GM03348 (cell line): ENCODE measurements at regions not wholly inside any gene's neighbourhood (a gene's known extent, or its start where the extent isn't known, plus 50 kb on each side); places are given as distances from the start of the nearest gene placed in this dataset.
"Not testable (repeated sequence)": the region's sequence is repeated elsewhere in the genome, so short reads cannot be mapped to it uniquely, and the experiment has no call there.

Source experiments
- DNase-seq: peaks from one replicate; pipeline ENCODE4 v3.0.0; 2012; ENCODE audit warnings: low spot score

- no peak for DNase-seq
Measured at GRCh38 chr19:28569132-28570131, 643.5 kb downstream of the UQCRFS1 start.

- no peak for DNase-seq
Measured at GRCh38 chr19:28567834-28568233, 645.1 kb downstream of the UQCRFS1 start.

- no peak for DNase-seq
Measured at GRCh38 chr19:28563964-28564921, 648.7 kb downstream of the UQCRFS1 start.

DNA sequence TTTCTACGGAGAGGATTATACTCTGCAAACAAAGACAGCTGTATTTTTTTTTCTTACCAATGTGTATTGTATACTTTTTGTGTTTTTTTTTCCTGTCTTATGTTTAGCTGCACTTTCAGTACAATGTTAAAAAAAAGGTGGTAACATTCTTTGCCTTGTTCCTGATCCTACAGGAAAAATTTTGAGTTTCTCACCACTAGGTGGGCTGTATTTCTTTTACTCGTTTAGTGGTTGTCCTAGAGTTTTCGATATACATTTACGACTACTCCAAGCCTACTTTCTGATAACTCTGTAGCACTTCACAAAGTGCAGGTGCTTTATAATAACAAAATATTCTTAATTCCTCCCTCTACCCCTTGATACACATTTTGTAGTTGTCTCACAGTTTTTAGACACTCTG is 652.2 kb downstream of the UQCRFS1 start:
- no peak for DNase-seq

GRCh38 chr19:28558783-28559182 is 654.2 kb downstream of the UQCRFS1 start:
- no peak for DNase-seq

GRCh38 chr19:28556371-28556770 is 656.6 kb downstream of the UQCRFS1 start:
- no peak for DNase-seq

DNA sequence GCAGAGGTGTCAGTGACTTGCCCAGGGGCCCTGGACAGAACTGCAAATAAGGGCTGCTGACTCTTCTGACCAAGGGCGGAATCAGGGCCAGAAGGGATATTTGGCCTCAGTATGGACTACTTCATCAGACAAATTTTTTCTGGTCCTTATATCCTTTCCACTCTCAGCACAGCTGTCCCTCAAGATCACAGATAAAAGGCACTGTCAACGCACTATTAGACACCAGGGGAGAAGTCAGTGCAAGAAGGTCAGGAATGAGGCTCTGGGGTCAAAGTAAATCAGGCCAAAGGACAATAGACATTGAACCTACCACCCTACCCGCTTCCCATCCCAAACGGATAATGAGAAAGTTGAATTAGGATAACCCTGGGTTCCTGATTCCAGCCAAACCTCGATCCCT is 657.6 kb downstream of the UQCRFS1 start:
- no peak for DNase-seq

- DNase-seq: no peak
Measured at GRCh38 chr19:28554321-28555091, 658.4 kb downstream of the UQCRFS1 start.

DNA sequence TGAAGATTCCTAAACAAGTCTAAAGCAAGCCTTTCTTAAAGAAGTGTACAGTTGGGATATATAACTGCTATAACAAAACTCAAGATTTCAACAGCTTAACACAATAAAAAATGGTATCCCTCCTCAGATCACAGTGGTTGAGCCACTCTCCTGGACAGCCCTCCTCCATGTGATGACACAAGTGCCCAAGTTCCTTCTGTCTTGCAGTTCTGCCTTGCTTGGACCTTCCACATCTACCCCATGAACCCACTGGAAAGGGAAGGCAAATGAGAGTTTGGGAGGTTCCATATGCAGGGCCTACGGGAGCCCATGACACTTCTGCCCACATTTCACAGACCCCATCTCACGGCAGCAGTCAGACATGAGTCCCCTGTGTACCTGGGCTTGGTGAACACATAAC is 659.2 kb downstream of the UQCRFS1 start:
- DNase-seq: no peak

DNA sequence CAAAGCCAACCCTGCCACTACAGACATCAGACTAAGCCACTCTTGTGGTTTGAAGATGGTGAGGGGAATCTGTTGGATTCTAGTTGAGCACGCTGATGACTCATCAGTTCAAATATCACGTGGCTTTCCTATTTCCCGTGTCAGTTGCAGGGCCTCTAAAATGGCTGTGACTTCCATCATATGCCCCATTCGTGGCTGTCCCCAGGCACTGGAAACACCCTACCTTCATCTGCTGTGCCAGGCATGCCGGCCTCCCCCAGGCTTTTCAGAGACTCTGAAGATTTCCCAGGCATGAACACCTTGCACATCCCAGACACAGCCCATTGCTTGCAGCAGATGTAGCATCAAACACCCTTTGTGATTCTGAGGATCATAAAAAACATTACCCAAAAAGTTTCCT is 659.9 kb downstream of the UQCRFS1 start:
- no peak for DNase-seq

DNA sequence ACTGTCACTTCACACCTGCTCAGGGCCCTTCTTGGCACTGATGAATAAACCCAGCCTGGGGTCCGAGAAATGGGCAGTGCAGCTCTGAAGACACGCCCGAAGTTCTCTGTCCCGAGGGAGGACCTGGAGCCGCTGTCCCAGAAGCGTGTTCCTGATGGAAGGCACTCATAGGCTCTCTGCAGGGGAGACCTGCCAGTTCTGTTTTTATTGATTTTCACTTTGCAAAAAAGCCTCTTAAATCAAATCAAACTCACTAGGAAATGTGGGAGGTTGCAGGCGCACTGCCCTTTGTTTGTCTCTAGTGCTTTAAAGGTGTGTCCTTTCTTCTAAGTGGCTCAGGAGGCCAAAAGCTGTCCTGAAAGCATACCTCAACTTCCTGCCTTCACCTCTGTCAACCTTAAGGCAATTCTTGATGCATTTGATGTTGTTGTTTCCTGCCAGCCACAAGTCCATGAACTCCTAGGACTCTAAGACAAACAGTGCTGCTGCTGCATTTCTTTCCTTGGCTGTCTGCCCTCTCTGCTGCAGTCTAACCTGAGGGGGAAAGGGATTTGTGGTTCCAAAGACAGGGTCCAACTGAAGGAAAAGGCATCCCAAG is 663.2 kb downstream of the UQCRFS1 start:
- no peak for DNase-seq

DNA sequence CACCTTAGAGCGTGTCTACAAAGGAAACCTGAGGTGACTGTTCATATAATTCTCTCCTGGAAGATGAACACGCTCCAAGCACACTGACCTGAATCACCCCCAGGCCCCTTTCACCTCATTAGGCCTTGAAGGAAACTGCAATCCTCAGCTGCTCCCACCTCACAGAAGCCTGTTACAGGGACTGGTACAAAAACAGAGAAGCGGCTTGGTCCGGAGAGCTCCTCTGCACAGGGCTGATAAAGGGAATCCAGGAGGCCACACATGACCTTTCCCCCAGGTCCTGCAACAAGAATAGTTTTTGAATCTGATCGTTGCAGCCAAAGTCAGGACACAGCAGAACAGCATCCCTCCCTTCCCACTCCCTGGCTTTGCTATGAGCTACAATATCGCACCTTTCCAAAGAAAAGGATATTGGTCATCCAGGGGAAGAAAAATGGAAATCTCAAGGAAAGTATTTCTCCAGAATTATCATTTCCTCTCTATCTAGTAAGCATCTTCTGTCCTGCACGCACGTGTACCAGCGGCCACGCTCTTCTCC is 666.7 kb downstream of the UQCRFS1 start:
- no peak for DNase-seq

DNA sequence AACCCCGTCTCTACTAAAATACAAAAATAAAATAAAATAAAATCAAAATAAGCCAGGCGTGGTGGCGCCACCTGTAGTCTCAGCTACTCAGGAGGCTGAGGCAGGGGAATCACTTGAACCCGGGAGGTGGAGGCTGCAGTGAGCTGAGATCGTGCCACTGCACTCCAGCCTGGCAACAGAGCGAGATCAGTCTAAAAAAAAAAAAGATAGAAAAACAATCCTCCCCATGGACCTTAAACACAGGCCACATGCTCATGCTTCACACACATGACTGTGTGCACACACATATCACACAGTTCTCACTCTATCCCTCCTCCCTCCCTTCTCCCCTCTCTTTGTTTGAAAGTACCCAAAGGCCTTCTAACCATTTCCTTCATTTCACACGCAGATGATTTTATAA is 667.6 kb downstream of the UQCRFS1 start:
- DNase-seq: not testable (repeated sequence)

GRCh38 chr19:28544451-28545261 is 668.3 kb downstream of the UQCRFS1 start:
- DNase-seq: no peak

DNA sequence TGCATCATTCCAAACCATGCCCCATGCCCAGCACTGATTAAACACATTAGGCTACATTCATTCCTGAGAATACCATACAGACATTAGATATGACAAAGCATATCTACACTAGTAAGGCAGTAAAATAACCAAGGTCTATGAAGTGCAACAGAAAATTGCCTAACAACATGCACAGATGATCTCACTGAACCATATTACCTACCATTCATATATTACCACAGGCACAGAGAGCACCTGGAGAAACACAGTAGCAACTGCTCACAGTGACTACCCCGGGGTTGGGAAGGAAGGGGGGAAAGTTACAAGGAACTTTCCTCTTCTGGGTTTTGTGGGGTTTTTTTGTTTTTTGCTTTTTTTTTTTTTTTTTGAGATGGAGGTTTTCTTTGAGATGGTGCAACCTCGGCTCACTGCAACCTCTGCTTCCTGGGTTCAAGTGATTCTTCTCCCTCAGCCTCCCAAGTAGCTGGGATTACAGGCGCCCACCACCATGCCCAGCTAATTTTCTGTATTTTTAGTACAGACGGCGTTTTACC is 669.6 kb downstream of the UQCRFS1 start:
- DNase-seq: no peak

DNA sequence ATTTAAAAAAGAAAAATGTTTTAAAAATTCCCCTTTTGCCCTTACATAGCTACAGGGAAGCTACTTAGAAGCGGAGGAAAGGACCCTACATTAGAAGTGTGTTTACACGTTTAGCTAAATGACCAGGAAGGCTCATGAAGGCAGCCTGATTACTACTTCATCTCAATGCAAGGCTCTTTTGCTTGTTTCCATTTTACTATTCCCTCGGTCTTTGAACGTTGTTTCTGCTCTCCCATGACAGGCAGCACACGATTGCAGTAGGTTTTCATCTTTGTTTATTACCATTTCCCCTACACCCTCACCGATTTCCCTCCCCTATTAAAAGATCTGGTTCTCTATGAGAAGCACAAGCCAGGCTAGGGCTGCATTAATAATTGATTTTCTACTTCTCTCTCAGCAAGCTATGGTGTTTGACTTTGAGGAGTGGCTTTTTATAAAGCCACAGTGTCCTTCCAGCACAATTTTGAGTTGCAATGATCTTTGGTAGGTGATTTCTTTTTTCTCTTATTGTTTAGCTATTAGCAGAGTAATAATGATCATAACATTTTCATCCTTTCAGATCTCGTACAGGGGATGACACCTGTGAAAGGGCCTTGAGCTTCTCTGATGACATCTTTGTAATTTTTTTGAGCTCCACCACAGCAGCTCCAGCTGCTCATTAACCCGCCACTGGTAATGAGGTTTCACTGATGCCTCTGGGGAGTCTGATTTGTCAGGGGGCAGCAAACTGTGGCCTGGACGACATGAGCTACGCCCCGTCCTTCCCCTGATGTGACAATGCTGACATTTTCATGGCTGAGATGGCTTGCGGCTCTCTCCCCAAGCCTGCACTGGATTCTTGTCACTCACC is 670.3 kb downstream of the UQCRFS1 start:
- DNase-seq: no peak

DNA sequence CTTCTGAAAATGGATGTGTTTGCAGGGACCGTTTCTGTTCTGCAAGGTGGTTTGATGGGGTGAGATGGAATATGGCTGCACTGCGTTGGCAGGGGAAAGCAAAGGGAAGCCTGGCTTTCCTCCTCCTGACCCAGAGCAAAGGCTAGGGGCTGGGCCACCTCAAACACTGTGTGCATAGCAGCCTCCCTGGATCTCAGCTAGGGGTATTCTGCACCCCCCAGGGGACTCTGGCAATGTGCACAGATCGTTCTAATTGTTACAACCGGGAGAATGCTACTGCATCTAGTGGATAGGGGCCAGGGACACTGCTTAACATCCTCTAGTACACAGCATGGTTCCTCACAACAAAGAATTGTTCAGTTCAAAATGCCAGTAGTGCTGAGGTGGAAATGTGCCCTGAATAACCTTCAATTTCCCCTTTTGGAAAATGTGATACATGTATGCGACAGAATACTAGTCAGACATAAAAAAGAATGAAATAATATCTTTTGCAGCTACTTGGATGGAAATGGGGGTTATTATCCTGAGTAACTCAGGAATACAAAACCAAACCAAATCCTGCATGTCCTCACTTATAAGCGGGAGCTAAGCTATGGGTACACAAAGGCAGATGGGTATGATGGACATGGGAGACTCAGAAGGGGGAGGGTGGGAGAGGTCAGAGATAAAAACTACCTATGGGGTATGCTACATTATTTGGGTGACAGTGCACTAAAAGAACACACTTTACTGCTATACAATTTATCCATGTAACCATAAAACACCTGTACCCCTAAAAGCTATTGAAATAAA is 671.2 kb downstream of the UQCRFS1 start:
- no peak for DNase-seq

- no peak for DNase-seq
Measured at GRCh38 chr19:28541029-28541428, 671.9 kb downstream of the UQCRFS1 start.
